Activated CD4-positive, alpha-beta T cell treated with anti-CD3 and anti-CD28 coated beads for 36 hours (primary cell): ENCODE measurements at regions not wholly inside any gene's neighbourhood (a gene's known extent, or its start where the extent isn't known, plus 50 kb on each side); places are given as distances from the start of the nearest gene placed in this dataset.
A peak's percentile ranks its signal among the peaks of the same experiment; 100 is the strongest.

ENCODE experiments used
- ATAC-seq: fragments of 200-7000 bp; cut with Tn5 transposase; one replicate; pipeline ENCODE4 v1.10.0; 2021; ENCODE audit warnings: mild to moderate bottlenecking, moderate library complexity
- CTCF ChIA-PET: fragments of 350-600 bp; sonication (Branson Sonifier 250); formaldehyde crosslinking; loops from one replicate; lab custom pipeline; 2021; ENCODE audit warnings: antibody characterized with exemption; lab: Charles Lee
- POLR2A ChIA-PET: fragments of 350-600 bp; sonication (Branson Sonifier 250); formaldehyde crosslinking; loops from one replicate; lab custom pipeline; 2021; ENCODE audit warnings: antibody characterized with exemption, inconsistent platforms; lab: Charles Lee
- DNase-seq: peaks from one replicate; pipeline ENCODE4 v3.0.0-alpha.2; 2020
- H3K27ac Mint-ChIP-seq: one replicate; pipeline ENCODE4 v1.8.0; 2021; ENCODE audit warnings: mixed read lengths
- H3K27me3 Mint-ChIP-seq: one replicate; pipeline ENCODE4 v1.8.0; 2021; ENCODE audit warnings: mixed read lengths
- H3K36me3 Mint-ChIP-seq: one replicate; pipeline ENCODE4 v1.8.0; 2021; ENCODE audit warnings: low read depth, mixed read lengths
- H3K4me1 Mint-ChIP-seq: one replicate; pipeline ENCODE4 v1.8.0; 2021; ENCODE audit warnings: mixed read lengths
- H3K4me3 Mint-ChIP-seq: one replicate; pipeline ENCODE4 v1.8.0; 2021; ENCODE audit warnings: mild to moderate bottlenecking, moderate library complexity, mixed read lengths
- H3K9me3 Mint-ChIP-seq: one replicate; pipeline ENCODE4 v1.8.0; 2021; ENCODE audit warnings: low read depth, mixed read lengths
- intact Hi-C, 2 experiments: fragments of 100-400 bp; cut with DNase I in 1 of 2; cut with micrococcal nuclease in 1 of 2; formaldehyde crosslinking; loops; one replicate each; pipeline versions ENCODE4 v1.14.2 to v1.15.1; 2022 to 2024; cut with DNase I, micrococcal nuclease

GRCh38 chr10:132136689-132137088 is 50.1 kb upstream of the DPYSL4 start:
- ChIA-PET CTCF (no interaction called here), POLR2A (no interaction called here)
- intact Hi-C loops = no loop called here
- ATAC-seq (no peak), DNase-seq (peak; percentile 1)
- H3K36me3 Mint-ChIP-seq = no peaks in the 10 kb centered on the region
- H3K4me1 Mint-ChIP-seq = no peaks in the 10 kb centered on the region
- peaks cover 7% of the 10 kb centered on the region for H3K27me3 Mint-ChIP-seq
- H3K9me3 Mint-ChIP-seq = no peaks in the 10 kb centered on the region
- H3K27ac Mint-ChIP-seq = no peak overlapping the region
- no peak overlapping the region for H3K4me3 Mint-ChIP-seq
